GM19324 (cell line): ENCODE measurements at regions not wholly inside any gene's neighbourhood (a gene's known extent, or its start where the extent isn't known, plus 50 kb on each side); places are given as distances from the start of the nearest gene placed in this dataset.

Source experiments
- ATAC-seq: cut with Tn5 transposase; IDR thresholded peaks from one replicate; pipeline ENCODE4 v1.9.1; 2021; ENCODE audit warnings: mild to moderate bottlenecking, moderate library complexity; ENCODE audit not compliant: unreplicated experiment, low FRiP score

GRCh38 chr10:64444564-64444963, 923.4 kb downstream of the REEP3 start:
- no peak for ATAC-seq

- no peak for ATAC-seq
Measured at GRCh38 chr10:64449603-64450002, 928.4 kb downstream of the REEP3 start.

- ATAC-seq = no peak
Measured at GRCh38 chr10:64450312-64450711, 929.1 kb downstream of the REEP3 start.

GRCh38 chr10:64454962-64455361, 933.8 kb downstream of the REEP3 start:
- ATAC-seq = no peak

- ATAC-seq = no peak
Measured at GRCh38 chr10:64458306-64458705, 937.1 kb downstream of the REEP3 start.

GRCh38 chr10:64463406-64463805, 942.2 kb downstream of the REEP3 start:
- no peak for ATAC-seq

- no peak for ATAC-seq
Measured at GRCh38 chr10:64465653-64466052, 944.5 kb downstream of the REEP3 start.

GRCh38 chr10:64468219-64468618, 947.0 kb downstream of the REEP3 start:
- ATAC-seq = no peak

- no peak for ATAC-seq
Measured at GRCh38 chr10:64476506-64476905, 955.3 kb downstream of the REEP3 start.

- ATAC-seq = no peak
Measured at GRCh38 chr10:64477791-64478190, 956.6 kb downstream of the REEP3 start.

- no peak for ATAC-seq
Measured at GRCh38 chr10:64484811-64485330, 963.7 kb downstream of the REEP3 start.

GRCh38 chr10:64486149-64486548, 964.9 kb downstream of the REEP3 start:
- ATAC-seq = no peak

- no peak for ATAC-seq
Measured at GRCh38 chr10:64486901-64487300, 965.7 kb downstream of the REEP3 start.

GRCh38 chr10:64494901-64495300, 973.7 kb downstream of the REEP3 start:
- ATAC-seq = no peak

GRCh38 chr10:64497306-64497705, 976.1 kb downstream of the REEP3 start:
- ATAC-seq = no peak

- no peak for ATAC-seq
Measured at GRCh38 chr10:64501807-64502206, 980.6 kb downstream of the REEP3 start.

GRCh38 chr10:64502936-64503335, 981.7 kb downstream of the REEP3 start:
- ATAC-seq = no peak

GRCh38 chr10:64503429-64503828, 982.2 kb downstream of the REEP3 start:
- ATAC-seq = no peak

GRCh38 chr10:64505501-64505900, 984.3 kb downstream of the REEP3 start:
- ATAC-seq = no peak

- no peak for ATAC-seq
Measured at GRCh38 chr10:64506963-64507362, 985.8 kb downstream of the REEP3 start.

- ATAC-seq = no peak
Measured at GRCh38 chr10:64507651-64508028, 986.4 kb downstream of the REEP3 start.

- ATAC-seq = no peak
Measured at GRCh38 chr10:64508029-64508661, 986.9 kb downstream of the REEP3 start.
